Inflammatory macrophage (primary cell): ENCODE measurements at regions not wholly inside any gene's neighbourhood (a gene's known extent, or its start where the extent isn't known, plus 50 kb on each side); places are given as distances from the start of the nearest gene placed in this dataset.
A peak's percentile ranks its signal among the peaks of the same experiment; 100 is the strongest.
"Not testable (repeated sequence)": the region's sequence is repeated elsewhere in the genome, so short reads cannot be mapped to it uniquely, and the experiment has no call there.

Experiments used
- DNase-seq, 2 donors: peaks; one replicate each; pipeline ENCODE4 v3.0.0-alpha.2; 2020 to 2022

DNA sequence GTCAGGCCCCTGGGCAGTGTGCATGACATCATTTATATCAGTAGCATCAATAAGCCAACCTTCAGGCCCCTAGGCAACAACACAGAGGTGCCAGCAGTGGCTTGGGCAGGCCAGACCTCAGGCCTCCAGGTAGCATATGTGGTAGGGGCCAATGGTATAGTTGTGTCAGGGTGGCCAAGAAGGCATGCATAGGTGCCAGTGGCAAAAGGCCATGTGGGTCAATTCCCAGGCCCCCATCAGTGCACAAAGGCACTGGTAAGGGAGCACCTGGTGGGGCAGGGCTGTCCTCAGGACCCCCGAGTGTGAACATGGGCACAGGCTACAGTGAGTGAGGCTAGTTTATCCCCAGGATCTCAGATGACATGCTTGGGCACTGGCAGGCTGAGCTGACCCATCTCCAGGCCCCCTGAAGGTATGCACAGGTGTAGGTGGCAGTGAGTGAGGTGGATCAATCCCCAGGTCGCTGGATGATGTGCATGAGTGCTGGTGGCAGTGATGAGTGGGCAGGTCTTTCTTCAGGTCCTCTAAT is 244.1 kb upstream of the ZNF385D start:
- no peak for DNase-seq

DNA sequence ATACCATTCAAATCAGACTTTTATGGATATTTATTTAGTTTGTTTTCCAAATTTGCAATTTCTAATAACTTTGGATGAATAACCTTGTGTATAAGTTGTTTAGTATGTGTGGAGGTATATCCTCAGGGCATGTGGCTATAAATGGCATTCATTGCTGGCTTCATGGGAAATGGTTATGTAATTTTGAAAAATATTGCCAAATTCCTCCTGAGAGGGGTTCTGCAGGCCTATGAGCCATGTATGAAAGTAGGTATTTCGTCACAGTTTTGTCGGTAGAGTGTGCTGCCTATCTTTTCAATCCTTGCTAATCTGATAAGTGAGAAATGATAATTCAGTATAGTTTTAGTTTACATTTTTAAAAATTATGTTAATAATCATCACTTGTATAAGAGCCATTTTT is 256.4 kb upstream of the ZNF385D start:
- no peak for DNase-seq

DNA sequence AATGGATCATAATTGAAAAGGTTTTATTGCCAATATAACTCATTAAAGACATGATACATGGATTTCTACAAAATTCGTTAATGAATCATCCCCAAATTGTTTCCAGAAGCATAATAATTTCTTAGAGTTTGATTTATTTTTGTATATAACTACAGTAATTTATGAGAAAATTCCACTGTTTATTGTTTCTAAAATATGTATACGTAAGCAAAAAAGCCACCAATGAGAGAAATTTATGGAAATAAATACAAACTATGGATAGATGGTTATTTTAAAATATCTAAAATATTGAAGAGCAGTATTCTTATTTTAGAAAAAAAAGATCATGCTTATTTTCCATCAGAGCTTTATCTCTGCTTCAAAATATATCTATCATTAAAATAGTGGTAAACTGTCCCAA is 260.0 kb upstream of the ZNF385D start:
- no peak for DNase-seq

DNA sequence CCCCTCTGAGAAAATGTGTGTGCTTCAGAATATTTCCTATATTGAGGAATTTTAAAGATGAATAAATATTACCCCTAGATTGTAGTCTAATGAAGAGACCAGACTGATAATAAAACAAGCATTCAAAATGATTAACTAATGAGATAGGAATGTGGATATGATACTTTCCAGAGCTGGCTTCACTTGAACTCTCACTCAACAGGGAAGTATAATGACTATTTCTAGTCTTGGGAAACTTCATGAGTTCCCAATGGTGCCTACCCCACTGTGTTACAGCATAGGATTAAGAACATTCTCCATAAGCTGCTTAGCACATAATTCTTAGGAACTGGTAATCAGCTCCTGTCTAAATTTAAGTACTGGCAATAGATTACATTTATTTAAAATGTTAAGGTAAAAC is 261.5 kb upstream of the ZNF385D start:
- DNase-seq = peak in 1 of 2 donors; percentile 7

DNA sequence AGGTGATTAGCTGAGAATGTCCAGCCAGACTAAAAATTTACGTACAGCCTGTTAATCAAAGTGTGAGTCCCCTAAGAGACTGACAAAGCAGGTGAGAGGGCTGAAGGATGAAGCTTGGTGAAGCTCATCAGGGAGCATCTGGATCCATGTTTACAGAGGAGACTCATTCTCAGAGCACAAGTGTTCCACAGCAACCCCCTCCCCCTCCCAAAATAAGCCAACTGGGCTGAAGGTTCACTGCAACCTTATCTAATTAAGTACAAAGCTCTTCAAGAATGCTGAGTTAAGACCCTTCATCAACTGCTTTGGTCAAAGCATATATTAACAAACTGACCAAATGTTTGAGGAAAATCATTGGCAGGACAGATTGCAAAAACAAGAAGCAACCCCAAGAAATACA is 262.6 kb upstream of the ZNF385D start:
- DNase-seq = no peak

GRCh38 chr3:22016197-22016596 is 265.2 kb upstream of the ZNF385D start:
- DNase-seq = no peak

DNA sequence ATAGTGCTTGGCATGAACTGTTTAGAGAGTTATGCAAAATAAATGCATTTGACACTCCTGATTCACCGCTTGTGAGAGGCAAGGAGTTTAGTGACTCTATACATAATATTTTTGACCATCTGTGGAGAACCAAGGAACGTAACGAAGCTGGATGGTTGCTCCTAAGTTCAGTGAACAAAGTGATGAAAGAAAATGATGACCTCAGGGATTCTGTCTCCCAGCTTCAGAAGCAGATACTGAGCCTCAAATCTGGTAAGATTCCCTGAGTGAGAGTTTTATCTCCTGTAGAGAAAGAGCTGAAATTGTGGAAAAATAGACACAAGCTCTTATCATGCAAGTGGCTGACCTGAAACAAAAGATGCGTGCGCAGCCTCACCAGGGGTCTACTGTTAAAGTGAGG is 273.6 kb upstream of the ZNF385D start:
- not testable (repeated sequence) for DNase-seq

DNA sequence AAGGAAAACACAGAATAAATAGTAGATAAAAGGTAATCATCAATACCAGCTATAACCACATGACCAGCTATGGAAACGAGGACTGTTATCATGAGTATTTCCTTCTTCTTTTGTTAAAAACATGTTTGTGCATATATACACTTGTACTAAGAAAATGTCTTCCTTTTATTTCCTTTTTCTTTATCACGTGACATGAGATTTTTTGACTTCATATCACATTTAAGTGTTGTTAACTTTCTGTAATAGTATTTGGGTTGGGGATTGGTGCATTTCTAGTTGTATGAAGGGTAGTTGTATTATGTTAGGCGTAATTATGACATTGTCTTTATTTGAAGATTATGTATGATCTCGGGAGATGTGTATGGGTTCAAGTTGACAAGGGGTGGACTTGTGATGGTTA is 278.5 kb upstream of the ZNF385D start:
- DNase-seq = no peak

- DNase-seq = no peak
Measured at GRCh38 chr3:22039161-22039560, 288.2 kb upstream of the ZNF385D start.

GRCh38 chr3:22040150-22040549 is 289.1 kb upstream of the ZNF385D start:
- DNase-seq = no peak

- no peak for DNase-seq
Measured at GRCh38 chr3:22045882-22046281, 294.9 kb upstream of the ZNF385D start.

DNA sequence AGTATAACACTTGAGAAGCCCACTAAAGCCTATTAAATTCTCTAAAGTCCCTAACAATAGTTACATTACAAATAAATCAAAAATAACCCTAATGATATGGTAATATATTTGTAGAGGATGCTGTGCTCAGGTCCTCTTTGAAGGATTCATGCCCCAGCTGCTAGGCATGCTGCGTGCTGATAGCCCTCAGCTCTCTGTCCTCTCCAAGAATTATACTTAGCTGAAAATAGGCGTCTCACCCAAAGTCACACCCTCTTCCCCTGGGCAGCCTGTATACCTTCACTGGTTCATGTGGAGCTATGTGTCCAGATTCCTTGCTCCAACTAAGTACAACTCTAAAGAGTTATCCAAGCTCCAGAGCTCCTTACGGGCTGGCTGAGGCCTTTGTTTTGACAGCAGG is 312.5 kb upstream of the ZNF385D start:
- no peak for DNase-seq

- DNase-seq = no peak
Measured at GRCh38 chr3:22068619-22069018, 317.6 kb upstream of the ZNF385D start.

- DNase-seq = no peak
Measured at GRCh38 chr3:22088204-22088603, 337.2 kb upstream of the ZNF385D start.

DNA sequence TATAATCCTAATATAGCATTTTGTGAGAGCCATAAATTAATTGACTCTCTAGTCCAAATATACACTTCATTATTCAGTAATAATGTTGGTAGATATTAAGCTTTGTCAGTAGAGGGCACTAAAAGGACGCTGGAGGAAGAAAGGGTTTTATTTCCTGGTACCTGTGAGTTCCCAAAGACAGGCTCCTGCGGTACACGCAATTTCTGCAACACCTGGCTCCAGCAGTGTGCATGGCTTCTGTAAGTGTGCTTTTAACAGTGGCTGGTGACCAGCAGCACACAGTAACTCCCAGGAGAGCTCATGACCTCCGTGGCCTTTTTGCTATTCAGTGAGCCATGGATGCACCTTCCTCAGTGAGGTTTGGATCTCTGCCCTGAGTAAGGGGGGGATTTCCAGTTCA is 338.3 kb upstream of the ZNF385D start:
- peak; percentile 25 to 27 for DNase-seq

GRCh38 chr3:22091329-22091728 is 340.3 kb upstream of the ZNF385D start:
- DNase-seq = no peak

GRCh38 chr3:22098021-22098420 is 347.0 kb upstream of the ZNF385D start:
- peak; percentile 37 to 82 for DNase-seq

DNA sequence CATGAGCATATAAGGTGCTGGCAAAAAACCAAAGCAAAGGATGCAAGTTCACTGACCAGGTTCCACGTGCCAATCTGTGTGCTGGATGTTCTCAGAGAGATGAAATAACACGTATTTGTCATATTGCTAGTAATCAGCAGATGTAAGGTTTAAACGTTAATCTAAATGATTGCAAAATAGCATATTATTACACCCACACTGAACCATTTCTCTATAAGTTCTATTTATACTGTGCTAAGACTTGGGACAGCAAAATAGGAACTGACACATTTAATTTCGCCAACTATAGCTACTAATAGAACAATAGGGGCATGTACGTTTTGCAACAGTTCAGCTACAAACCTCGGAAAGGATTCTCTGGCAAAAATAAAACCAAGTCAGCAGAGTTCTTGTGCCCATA is 350.3 kb upstream of the ZNF385D start:
- peak; percentile 43 to 81 for DNase-seq

DNA sequence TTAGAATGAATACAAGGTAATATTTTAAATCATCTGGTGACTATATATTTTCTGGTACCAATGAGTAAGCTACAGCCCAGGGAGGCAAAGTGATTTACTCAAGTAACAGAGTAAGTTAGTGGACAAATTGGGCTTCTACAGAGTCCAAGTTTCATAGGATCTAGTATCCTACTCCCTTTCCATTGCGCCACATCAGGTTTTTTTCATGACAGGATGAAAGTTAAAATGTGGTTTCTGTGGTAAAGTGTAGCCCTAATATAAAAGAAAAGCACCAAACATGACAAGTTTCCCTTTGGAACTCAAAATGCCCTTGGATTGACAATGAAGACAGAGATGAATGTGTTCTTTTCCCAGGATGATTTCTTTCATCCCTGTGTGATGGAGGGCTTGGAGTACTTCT is 350.8 kb upstream of the ZNF385D start:
- DNase-seq = no peak

- no peak for DNase-seq
Measured at GRCh38 chr3:22103423-22103822, 352.4 kb upstream of the ZNF385D start.

DNA sequence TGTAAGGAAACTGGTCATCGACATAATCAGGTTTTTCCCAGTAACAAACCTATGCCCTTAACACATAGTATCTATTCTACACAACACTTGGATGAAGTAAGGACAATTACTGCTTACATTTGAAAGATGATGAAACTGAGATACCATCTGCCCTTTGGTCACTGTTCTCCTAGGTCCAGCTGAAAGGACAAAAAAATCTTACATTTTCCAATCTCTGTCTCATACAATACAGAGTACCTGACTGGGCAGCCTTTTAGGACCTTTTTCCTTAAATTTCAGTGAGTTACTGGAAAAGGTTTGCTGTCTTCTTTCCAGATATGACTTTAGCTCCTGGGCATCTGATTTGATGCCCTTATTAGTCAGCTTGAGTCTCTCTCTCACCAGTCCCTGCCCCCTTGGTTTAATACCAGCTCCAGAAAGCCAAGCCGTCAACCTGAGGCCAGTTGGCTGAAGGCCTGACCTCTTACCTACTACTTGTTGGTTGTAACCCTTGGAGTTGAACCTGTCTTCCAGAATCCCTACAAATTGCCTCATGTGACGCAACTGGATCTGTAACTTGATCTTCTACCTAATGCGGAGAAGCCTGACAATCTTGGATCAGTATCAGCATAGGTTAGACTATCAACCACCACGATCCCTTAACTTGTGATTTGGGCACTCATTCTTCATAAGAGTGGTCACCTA is 355.3 kb upstream of the ZNF385D start:
- DNase-seq = no peak

DNA sequence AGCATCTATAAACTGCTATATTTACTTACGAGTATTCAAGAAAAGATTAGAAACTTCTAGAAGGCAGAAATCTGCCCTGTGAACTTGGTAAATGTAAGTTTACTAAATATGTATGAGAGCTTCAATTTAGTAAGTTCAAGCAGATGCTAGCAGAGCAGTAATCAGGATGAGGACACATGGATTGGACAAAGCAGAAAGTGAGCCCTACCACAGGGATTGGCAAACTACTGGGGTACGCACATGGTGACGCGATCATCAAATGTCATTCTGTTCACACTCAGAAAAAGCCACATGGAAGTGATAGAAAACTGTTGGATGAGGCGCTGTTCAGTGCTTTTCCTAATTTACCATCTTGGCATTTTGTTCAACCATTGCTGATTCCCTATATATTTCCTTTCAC is 360.2 kb upstream of the ZNF385D start:
- DNase-seq = no peak

DNA sequence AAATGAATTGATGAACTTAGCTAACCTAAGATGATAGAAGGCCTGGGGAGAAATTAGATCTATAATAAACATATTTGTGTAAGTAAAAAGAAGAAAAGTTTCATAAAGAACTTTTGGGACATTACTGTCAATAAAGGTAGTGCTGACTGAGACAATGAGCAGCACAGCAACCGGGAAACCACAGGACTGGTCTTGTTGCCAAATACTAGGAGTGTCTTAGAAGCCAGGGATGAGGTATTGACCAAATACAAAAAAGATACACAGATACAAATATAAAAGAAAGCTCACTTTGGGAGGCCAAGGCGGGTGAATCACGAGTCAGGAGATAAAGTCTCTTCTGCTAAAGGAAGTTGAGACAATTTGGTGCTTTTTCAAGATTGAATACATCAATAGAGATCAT is 362.4 kb upstream of the ZNF385D start:
- DNase-seq = no peak

- DNase-seq = no peak
Measured at GRCh38 chr3:22115581-22115980, 364.6 kb upstream of the ZNF385D start.

DNA sequence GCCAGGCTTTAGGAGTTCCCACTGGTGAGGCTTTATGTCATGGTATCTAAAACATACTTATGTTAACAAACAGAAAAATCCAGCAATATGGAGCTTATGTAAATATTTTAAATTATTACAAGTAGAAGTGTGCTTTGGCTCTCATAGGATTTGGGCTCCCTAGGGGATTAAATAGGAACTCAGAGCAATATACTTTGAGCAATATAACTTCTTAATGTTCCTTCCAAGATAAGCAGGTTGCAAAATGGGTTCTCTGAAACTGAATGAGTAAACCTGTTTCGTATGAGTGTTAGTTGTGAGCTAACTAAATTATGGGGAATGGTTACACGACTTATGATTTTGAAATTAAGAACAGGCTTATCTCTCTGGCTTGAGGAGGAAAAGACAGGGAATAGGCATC is 366.1 kb upstream of the ZNF385D start:
- no peak for DNase-seq
